Activated T-helper 1 cell treated with anti-CD3 and anti-CD28 coated beads, Interleukin-2, amount 50 U/mL, for 16 hours (primary cell): ENCODE measurements at regions not wholly inside any gene's neighbourhood (a gene's known extent, or its start where the extent isn't known, plus 50 kb on each side); places are given as distances from the start of the nearest gene placed in this dataset.

Experiments
- DNase-seq, 2 donors: peaks; one replicate each; pipeline ENCODE4 v3.0.0-alpha.2; 2020; ENCODE audit warnings: low read depth in 1 of 2, low spot score in 1 of 2

DNA sequence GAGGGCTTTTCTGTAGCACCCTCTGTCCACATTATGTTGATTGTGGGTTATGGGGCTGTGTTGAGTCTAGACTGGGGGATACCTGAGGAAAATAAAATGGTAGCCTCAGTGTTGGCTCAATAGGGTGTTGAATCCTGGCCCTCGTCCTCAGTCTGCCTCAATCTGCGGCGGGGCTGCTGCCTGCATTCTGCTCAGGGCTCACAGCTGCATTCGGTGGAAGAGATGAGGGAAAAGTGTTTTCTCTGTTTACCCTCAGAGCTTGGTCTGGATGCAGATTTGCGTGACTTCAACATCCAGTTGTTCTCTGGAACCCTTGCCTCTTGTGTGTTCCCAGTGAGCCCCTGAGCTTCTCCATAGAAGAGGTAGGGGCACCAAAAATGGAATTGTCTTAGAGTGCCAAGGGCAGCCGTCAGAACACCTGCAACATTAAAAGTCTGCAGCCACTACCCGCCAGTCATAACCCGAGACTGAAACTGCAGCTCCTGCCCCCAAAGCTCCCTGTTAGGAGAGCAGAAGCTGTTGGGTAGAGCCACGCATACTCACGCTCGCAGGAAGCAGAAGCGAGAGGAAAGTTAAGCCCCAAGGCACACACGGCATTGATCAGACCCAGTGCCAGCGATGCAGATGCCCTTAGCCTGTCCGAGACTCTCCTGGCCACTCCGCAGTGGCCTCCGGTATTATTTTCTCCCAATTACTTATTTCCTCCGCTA is 215.3 kb upstream of the C1orf174 start:
- DNase-seq = no peak

DNA sequence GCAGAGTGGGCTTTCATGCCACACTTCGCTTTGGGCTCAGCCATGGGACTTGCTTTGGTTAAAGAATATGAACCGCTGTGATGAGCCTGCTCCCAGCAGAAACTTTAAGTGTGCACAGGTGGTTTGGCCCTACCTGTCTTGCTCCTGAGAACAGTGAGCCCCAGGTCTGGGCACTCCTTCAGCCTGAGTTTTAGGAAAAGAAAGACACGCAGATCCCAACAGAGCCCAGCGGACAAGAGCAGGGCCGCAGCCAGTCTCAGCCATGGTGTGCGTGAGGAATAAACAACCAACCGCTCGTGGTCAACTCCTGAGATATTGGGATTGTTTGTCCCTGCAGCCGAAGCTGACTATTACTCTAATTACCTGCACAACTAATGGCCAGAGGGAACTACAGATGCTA is 217.1 kb upstream of the C1orf174 start:
- no peak for DNase-seq

DNA sequence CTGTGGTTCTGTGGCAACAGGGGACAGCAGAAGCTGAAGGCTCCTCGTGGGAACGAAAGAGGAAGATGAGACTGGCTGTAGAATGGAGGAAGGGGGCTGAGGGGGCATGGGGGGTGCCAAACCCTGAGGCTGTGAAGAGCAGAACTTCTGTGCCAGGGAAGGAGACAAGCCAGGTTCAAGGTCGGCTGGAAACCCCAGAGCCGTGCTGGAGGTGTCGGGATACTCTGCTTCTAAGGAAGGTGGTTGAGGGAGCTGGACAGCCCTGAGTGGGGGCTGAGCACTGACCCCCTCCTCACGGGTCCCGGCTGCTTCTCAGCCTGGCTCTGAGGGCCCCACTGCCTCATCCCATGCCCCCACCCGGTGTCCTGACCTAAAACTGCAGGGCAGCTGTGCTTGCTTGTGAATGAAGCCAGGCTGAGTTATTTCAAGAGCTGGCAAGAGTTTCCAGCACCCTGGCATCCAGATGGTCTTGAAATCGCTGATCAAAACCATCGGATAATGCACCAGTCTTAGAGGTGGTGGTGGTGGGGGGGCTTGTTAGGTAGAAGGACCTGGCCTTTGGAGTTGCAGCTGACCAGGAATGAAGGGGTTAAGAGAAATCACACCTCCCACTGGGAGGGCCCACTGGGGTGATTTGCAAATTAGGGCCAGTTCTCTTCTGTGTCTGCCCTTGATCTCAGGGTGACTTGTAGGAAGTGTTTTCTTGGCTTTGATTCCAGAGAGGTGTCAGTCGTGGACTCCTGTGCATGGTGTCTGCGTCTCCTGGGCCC is 218.9 kb upstream of the C1orf174 start:
- DNase-seq = no peak

DNA sequence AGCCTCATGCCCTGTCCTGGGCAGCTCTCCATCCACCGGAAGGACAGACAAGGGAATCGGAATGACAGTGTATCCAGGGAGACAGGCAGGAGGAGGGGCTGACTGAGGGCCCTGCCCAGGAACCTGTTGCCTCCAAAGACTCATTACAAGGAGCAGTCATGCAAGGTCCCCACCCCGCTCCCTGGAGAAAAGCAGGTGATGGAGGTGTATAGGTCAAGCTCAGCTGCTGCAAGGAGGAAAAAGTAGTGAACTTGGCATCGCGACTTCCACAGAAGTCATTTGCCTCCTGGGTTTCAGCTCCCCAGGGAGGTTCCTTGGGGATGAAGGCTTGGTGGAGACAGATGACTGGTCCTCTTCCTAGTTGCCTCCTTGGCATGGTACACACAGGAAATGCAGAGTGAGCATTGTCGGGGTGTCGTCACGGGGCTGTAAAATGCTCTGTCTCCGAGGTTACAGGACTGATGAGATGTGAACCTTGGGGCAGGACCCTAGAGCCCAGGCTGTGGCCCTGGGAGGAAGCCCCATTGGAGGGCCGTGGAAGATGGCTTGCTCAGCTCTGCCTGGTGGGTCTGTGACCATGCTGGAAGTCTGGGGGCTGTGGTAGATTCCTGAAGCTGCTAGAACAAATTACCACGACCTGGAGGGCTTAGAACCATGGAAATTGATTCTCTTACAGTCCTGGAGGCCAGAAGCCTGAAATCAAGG is 219.6 kb upstream of the C1orf174 start:
- no peak for DNase-seq

DNA sequence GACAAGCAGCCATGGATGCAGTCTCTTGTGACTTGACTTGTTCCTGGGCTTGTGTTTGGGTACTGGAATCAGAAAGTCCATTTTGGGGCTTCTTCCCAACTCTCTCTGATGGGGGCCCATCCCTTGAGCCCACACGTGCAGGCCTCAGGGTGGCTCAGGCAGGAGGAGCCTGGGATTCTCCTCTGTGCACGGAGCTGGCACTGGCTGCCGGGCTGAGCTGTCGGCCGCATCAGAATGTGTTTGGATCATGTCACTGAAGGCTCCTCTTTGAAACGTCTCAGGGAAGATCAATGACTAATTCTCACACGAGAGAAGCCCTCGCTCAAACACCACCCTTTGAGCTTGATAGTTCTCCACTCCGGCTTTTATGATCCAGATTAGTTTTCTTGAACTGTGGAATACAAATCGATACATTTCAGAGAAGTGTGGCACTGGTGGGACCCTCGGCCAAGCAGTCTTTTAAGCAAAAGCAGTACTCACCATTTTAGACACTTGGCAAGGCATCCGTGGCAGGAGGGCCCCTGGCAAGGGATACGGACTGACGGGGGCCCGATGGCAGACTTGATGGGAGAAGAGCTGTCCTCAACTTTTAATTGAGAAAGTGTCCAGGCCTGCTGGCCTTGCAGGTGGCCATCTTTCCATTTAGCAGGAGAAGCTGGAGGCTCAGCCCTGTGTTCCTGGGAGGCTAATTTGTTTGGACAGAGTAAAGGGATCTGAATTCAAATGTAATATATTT is 220.7 kb upstream of the C1orf174 start:
- no peak for DNase-seq

DNA sequence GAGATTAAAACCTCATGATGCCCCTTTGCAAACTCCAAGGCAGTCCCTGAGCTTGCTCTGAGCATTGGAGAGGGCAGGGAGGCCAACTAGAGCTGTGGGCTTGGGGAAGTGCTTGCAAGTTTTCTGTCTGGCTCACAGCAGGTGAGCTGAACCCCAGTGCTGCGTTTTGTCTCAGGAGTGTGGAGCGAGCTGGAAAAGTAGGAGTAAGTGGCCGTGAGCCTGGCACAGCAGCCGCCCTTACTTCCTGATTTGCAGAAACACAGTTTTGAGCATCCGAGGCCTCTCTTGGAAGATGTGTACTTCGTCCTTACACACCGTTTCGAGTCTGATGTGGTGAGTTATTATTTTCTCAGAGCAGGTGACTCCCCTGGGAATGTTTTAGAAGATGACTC is 221.2 kb upstream of the C1orf174 start:
- DNase-seq = no peak

DNA sequence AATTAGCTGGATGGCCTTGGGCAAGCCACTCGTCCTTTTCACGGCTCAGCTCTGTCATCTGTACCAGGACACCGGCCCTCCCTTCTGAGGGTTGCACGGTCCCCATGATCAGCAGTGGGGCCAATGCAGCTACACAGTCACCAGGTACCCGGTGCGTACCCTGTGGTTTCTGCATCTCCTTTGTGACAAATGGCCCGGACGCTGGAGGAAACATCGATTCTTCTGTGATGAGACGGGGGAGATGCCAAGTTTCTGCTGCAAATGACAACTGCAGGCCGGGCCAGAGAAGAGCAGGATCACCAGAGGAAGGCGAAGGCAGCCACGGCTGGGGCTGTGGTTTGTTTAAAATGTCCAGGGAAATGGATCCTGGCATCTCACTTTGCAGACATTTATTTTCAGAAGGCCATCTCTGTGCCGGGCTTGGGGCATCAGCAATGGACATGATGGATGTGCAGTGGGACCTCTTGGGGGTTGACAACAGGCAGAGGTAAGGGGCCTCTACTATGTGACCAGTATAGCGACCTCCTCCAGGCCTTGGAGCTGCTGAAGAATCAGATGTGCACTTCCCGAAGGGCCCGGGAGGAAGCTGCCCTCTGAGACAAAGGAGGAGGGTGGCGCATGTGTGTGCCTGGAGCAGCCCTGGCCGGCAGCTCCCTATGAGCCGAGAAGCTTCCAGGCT is 221.9 kb upstream of the C1orf174 start:
- DNase-seq = no peak

DNA sequence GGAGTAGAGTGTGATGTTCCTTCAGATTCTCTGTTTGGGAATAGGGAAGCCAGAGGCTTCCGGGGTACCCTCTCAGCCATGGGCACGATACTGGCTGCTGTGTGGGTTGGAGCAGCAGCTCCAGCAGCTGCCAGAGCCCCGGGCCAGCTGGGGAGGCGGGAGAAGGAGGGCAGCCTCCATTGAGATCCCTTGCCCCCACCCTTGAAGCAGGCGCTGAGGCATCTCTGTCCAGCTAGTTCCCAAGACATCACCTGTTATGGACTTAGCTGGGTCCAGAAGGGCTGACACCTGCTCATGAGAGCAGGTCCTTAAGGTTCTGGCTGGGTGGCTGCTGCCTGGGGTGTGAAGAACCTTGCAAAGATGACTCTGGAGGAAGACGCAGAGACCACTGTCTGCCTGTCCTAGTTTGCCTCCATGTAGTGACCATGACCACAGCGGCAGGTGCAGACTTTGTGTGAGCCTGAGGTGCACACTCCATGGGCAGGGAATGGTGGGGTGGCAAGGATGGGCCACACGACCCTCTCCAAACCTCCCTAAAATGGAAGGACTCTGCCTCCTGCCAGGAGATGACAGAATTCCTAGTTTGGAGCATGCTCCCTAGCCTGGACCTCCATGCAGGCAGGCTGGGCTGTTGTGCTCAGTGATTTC is 222.6 kb upstream of the C1orf174 start:
- no peak for DNase-seq

DNA sequence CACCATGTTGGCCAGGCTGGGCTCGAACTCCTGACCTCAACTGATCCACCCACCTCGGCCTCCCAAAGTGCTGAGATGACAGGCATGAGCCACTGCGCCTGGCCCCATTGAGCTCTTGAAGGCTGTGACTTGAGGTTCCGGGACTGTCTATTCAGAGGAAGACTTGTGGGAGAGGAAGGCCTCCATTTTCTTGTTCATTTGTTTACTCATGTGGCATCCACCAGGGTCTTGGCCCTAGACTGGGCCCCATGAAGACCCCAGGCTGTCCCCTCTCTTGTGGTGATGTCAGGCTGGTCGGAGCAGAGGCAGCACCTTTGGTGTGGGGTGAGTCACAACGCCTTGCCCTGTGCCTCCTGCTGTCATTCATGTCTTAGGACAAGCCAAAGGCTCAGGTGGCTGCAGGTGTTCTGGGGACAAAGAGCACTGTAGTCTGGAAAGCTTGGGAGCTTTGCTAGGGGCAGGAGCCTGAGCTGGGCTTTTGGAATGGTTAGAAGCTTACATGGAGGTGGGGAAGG is 224.6 kb upstream of the C1orf174 start:
- no peak for DNase-seq

DNA sequence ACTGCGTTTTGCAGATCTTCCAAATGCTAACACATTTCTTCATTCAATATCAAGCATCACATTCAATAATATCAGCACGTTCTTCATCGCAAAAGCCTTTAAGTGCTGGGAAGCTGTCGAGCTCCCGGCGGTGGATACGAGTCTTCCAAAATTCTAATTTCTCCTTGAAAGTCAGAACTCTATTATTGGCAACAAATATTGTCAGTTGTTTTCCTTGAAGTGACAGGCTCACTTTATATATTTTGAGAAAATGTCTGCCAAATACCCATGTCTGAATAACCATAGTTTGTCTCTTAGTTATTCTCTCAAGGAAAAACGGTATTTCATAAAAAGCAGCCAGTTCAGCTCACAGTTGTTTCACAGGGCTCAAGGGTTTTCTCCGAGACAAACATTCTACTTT is 226.2 kb upstream of the C1orf174 start:
- DNase-seq = no peak

DNA sequence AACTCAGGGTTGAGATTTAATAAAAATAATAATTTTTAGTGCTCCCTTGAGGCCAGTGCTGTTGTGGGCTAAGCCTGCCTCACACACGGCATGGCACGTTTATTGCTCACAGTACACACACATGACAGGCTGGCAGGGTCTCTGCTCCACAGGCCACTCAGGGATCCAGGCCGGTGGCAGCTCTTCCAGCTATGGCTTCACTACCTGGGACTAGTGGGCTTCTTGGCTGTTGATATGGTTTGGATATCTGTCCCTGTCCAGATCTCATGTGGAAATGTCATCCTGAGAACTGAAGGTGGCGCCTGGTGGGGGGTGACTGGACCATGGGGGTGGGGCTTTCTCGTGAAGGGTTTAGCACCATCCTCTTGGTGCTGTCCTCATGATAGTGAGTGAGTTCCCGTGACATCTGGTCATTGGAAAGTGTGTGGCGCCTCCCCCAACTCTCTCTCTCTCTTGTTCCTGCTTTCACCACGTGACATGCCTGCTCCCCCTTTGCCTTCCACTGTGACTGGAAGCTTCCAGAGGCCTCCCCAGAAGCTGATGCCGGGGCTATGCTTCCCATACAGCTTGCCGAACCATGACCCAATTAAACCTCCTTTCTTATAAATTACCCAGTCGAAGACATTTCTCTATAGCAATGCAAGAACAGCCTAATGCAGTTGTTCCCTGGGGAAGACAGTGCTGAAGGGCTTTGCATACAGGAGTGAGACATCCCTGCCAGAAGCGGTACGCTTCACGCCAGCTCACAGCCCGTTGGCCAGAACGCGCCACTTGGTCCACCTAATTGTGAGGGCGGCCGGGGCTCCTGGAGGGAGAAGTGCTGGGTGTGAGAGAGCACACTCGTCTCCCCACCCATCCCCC is 226.9 kb upstream of the C1orf174 start:
- no peak for DNase-seq

DNA sequence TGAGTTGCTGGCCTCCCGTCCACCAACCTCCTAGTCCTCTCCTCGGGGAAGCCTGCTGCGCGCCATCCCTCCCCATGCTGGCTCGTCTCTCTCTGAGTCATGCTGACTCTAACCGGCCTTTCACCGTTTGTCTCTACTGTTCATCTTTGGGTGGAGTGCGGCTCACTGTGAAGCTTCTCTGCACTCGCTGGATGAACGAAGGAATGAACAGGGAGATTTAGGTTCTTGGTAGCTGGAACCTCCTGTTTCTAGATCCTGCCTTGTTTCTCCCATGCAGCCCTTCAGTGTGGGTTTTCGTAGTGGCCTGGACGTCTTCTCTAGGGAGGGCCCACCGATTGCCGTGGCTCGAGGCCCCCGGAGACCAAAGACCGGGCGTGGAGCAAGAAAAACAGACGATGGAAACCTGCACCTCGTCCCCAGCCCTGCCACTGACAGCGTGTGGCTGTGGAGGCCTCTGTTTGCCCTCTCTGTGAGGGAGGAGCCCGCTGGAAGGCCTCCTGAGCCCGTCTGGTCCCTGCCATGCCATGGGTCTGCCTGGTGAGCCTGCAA is 227.6 kb upstream of the C1orf174 start:
- DNase-seq = no peak

DNA sequence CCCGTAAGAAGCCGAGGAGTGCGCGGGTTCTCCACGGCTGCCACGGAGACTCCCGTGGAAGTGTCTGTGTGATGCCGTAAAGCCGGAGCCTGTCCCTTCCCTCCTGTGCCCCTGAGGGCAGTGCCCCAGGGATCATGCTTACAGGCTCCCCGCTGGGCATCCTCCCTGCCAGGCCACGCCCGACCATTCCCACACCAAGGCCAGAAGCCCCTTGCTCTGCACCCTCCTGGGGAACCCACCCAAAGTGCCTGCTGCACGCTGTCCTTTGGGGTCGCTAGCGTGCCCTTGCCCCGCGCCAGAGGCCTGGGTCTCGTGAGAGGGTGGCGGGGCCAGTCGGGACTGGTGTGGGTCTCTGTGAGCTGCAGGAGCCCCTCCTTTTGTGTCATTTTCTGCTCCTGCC is 228.5 kb upstream of the C1orf174 start:
- DNase-seq = no peak

DNA sequence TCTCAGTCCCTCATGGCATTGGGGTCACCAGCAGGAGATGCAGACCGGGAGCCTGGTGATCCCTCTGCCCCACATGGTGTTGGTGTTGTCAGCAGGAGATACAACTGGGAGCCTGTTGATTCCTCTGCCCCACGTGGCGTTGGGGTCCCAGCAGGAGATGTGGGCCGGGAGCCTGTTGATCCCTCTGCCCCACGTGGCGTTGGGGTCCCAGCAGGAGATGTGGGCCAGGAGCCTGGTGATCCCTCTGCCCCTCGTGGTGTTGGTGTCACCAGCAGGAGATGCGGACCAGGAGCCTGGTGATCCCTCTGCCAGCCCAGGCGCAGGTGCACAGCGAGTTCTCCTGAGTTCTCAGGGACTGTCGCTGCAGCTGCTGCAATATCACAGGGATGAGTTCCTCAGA is 229.6 kb upstream of the C1orf174 start:
- DNase-seq = no peak

DNA sequence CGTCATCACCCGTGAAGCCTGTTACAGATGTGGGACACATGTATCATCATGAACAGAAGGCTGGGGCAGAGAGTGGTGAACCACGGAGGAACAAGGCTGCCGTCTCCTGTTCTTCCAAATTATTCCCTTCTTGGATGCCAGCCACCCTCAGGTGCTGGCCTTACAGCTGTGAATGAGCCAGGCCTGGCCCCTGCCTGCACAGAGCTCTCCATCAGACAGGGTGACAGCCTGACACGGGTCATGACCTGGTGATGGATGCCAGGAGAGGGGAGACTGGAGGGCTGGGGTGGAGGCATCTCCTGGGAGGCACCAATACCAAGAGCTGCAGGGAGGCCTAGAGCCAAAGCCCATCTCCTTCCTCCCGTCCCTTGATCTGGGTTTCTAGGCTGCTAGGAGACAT is 230.0 kb upstream of the C1orf174 start:
- DNase-seq = no peak

DNA sequence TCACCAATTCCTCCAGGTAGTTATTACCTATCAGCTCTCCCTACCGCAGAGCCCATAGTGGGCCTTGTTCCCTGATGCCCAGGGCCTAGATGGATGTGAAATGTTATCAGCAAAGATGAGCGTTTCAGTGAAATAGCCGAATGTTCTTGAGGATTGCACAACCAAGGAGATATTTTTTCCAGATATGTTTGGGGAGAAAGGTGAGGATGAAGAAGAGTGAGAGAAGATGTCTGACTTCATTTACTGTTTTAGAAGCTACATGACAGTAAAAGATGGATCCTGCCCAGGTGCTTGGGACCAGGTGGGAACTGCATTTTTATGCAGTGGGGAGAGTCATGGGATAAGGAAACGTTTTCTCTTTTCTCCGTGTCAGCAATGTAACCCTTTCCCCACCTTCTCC is 231.7 kb upstream of the C1orf174 start:
- no peak for DNase-seq

DNA sequence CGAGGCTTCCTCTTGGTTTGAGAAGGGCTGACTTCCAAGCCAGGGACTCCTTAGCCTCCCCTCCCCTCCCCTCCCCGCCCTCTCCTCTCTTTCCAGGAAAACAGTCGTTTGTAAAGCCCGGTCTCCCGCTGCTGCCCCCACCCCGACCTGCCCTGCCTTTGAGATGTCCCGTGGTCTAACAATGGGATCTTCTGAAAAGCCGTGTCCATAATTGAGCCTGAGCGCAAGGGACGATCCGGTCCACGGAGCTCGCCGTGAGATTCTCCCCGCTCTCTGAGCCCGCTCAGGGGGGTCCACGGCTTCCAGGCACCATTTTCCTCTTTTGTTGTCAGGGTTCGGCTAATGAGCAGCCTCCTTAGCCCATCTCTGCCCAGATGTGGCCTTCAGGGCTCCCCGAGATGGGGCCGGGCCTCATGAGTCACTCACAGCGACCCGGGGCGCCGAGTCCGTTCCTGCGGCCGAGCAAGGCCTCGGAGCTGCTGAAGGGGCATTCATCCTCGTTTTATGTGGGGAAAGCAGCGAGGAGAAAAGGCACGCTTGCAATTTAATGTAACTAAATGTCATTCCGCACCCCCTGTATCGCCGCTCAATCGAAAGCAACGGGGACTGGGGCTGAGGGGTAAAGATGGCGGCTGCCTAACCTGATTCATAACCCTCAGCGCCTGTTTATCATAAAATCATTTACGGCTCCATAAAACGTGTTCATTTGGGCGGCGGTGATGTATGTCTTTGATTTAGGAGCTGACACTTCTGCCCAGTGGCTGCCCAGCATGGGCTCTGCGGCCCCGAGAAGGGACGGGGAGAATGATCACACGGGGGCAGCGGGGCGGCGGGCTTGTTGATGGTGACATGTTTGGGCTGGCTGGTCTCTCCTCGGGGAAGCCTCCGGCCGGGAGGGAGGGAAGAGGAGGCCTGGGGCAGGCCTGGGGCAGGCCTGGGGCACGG is 232.6 kb upstream of the C1orf174 start:
- DNase-seq = no peak
